GM12878 (cell line): ENCODE measurements at regions not wholly inside any gene's neighbourhood (a gene's known extent, or its start where the extent isn't known, plus 50 kb on each side); places are given as distances from the start of the nearest gene placed in this dataset.

ENCODE experiments used
- CHD4 ChIP-seq: fragments of 200-600 bp; sonication (generic); IDR thresholded peaks from 2 replicates; pipeline ENCODE4 v1.6.1; 2016; ENCODE audit warnings: mild to moderate bottlenecking
- FOXK2 ChIP-seq: fragments of 450-650 bp; IDR thresholded peaks from 2 replicates; pipeline ENCODE4 v1.6.1; 2017; ENCODE audit warnings: mild to moderate bottlenecking, moderate library complexity
- HCFC1 ChIP-seq: fragments of 150-350 bp; IDR thresholded peaks from 2 replicates; pipeline ENCODE4 v1.6.1; 2014; ENCODE audit warnings: low read length
- MYC ChIP-seq: IDR thresholded peaks from 2 replicates; pipeline ENCODE4 v1.6.1; 2011; ENCODE audit warnings: mild to moderate bottlenecking, low read length, moderate library complexity, inconsistent platforms; ENCODE audit not compliant: insufficient read depth, insufficient replicate concordance, insufficient read length, severe bottlenecking
- RCOR1 ChIP-seq: conservative IDR thresholded peaks from 2 replicates; pipeline ENCODE4 v1.6.1; 2012; ENCODE audit warnings: low read depth, low read length, improper control_type of control experiment
- SIN3A ChIP-seq: IDR thresholded peaks from 2 replicates; pipeline ENCODE4 v1.6.1; 2012; ENCODE audit warnings: low read depth, low read length, improper control_type of control experiment
- ZBTB11 ChIP-seq: fragments of 450-650 bp; formaldehyde crosslinking; IDR thresholded peaks from 2 replicates; pipeline ENCODE4 v1.5.0; 2022; ENCODE audit warnings: mild to moderate bottlenecking, missing genetic modification characterization

- TF ChIP-seq FOXK2 (no peak), MYC (no peak), SIN3A (no peak), RCOR1 (no peak), HCFC1 (no peak), ZBTB11 (CRISPR knock-in tag) (no peak), CHD4 (no peak)
Observed at GRCh38 chr1:4122513-4123160, 222.6 kb upstream of the C1orf174 start.
